C4-2B (cell line): ENCODE measurements at regions not wholly inside any gene's neighbourhood (a gene's known extent, or its start where the extent isn't known, plus 50 kb on each side); places are given as distances from the start of the nearest gene placed in this dataset.

ENCODE experiments used
- H3K27ac ChIP-seq: fragments of 450-650 bp; 2 replicates; pipeline ENCODE4 v1.5.1; 2017
- CTCF ChIP-seq: fragments of 450-650 bp; conservative IDR thresholded peaks from 2 replicates; pipeline ENCODE4 v1.5.1; 2017; ENCODE audit warnings: mild to moderate bottlenecking
- ZFX ChIP-seq: fragments of 450-650 bp; IDR thresholded peaks from 2 replicates; pipeline ENCODE4 v1.6.1; 2017

- TF ChIP-seq ZFX = no peak
- no peak for TF ChIP-seq CTCF
- no peak overlapping the region for H3K27ac ChIP-seq
Observed at GRCh38 chr4:66186095-66186494, 515.8 kb upstream of the EPHA5 start.

- TF ChIP-seq ZFX = no peak
- no peak for TF ChIP-seq CTCF
- H3K27ac ChIP-seq = no peak overlapping the region
Observed at GRCh38 chr4:66182636-66183035, 512.3 kb upstream of the EPHA5 start.

- H3K27ac ChIP-seq = no peak overlapping the region
- TF ChIP-seq ZFX = no peak
- no peak for TF ChIP-seq CTCF
Observed at GRCh38 chr4:66178906-66179305, 508.6 kb upstream of the EPHA5 start.

- H3K27ac ChIP-seq = no peak overlapping the region
- TF ChIP-seq ZFX = no peak
- TF ChIP-seq CTCF = peak; percentile 36
Observed at GRCh38 chr4:66169341-66169740, 499.1 kb upstream of the EPHA5 start.

- H3K27ac ChIP-seq = no peak overlapping the region
Observed at GRCh38 chr4:66164869-66165268, 494.6 kb upstream of the EPHA5 start.

GRCh38 chr4:66160606-66161005 is 490.3 kb upstream of the EPHA5 start:
- TF ChIP-seq CTCF (no peak), ZFX (no peak)
- H3K27ac ChIP-seq = no peak overlapping the region

More at GRCh38 chr4:66164869-66165268, 494.6 kb upstream of the EPHA5 start:
- TF ChIP-seq ZFX (no peak), CTCF (no peak)

GRCh38 chr4:66157594-66157993 is 487.3 kb upstream of the EPHA5 start:
- TF ChIP-seq CTCF = no peak
- TF ChIP-seq ZFX = no peak
- H3K27ac ChIP-seq = no peak overlapping the region
